H9 (cell line): ENCODE measurements at regions not wholly inside any gene's neighbourhood (a gene's known extent, or its start where the extent isn't known, plus 50 kb on each side); places are given as distances from the start of the nearest gene placed in this dataset.

Source experiments
- DNase-seq: peaks from one replicate; pipeline ENCODE4 v3.0.0-alpha.2; 2017
- H2AFZ ChIP-seq: one replicate; pipeline ENCODE4 v1.6.1; 2013; ENCODE audit warnings: mild to moderate bottlenecking, low read length, control low read depth, moderate library complexity
- H2AK5ac ChIP-seq: 2 replicates; pipeline ENCODE4 v1.6.1; 2013; ENCODE audit warnings: low read length, control low read depth, mixed read lengths; ENCODE audit not compliant: insufficient read length
- H2BK120ac ChIP-seq: one replicate; pipeline ENCODE4 v1.6.1; 2013; ENCODE audit warnings: low read depth, mild to moderate bottlenecking, low read length, control low read depth, inconsistent platforms; ENCODE audit not compliant: poor library complexity, severe bottlenecking
- H2BK12ac ChIP-seq: 2 replicates; pipeline ENCODE4 v1.6.1; 2013; ENCODE audit warnings: low read length, control low read depth, mixed read lengths, low read depth; ENCODE audit not compliant: insufficient read length
- H2BK15ac ChIP-seq: 2 replicates; pipeline ENCODE4 v1.6.1; 2013; ENCODE audit warnings: low read depth, low read length, control low read depth
- H2BK20ac ChIP-seq: one replicate; pipeline ENCODE4 v1.6.1; 2013; ENCODE audit warnings: low read depth, mild to moderate bottlenecking, low read length, control low read depth, inconsistent platforms; ENCODE audit not compliant: poor library complexity, severe bottlenecking
- H2BK5ac ChIP-seq: 2 replicates; pipeline ENCODE4 v1.6.1; 2013; ENCODE audit warnings: low read length, control low read depth, mixed read lengths; ENCODE audit not compliant: insufficient read length
- H3K14ac ChIP-seq: 2 replicates; pipeline ENCODE4 v1.6.1; 2013; ENCODE audit warnings: low read length, control low read depth; ENCODE audit not compliant: insufficient read depth
- H3K18ac ChIP-seq: 2 replicates; pipeline ENCODE4 v1.6.1; 2013; ENCODE audit warnings: low read depth, mild to moderate bottlenecking, mixed read lengths, low read length, control low read depth; ENCODE audit not compliant: insufficient read length
- H3K23ac ChIP-seq: 2 replicates; pipeline ENCODE4 v1.6.1; 2013; ENCODE audit warnings: low read length, control low read depth, mixed read lengths, low read depth; ENCODE audit not compliant: insufficient read length
- H3K23me2 ChIP-seq: 2 replicates; pipeline ENCODE4 v1.6.1; 2013; ENCODE audit warnings: low read depth, mild to moderate bottlenecking, mixed read lengths, low read length, control low read depth; ENCODE audit not compliant: insufficient read length, poor library complexity, severe bottlenecking
- H3K27ac ChIP-seq: 2 replicates; pipeline ENCODE4 v1.5.1; 2013; ENCODE audit warnings: low read length, control low read depth, mixed read lengths, low read depth; ENCODE audit not compliant: insufficient read length
- H3K27me3 ChIP-seq: 2 replicates; pipeline ENCODE4 v1.6.1; 2013; ENCODE audit warnings: low read length, control low read depth, inconsistent platforms; ENCODE audit not compliant: insufficient read depth
- H3K4ac ChIP-seq: 2 replicates; pipeline ENCODE4 v1.6.1; 2013; ENCODE audit warnings: low read depth, mild to moderate bottlenecking, control low read depth, inconsistent platforms, low read length, moderate library complexity
- H3K4me1 ChIP-seq: 2 replicates; pipeline ENCODE4 v1.6.1; 2013; ENCODE audit warnings: low read length, control low read depth, inconsistent platforms; ENCODE audit not compliant: insufficient read depth
- H3K4me2 ChIP-seq: 2 replicates; pipeline ENCODE4 v1.6.1; 2013; ENCODE audit warnings: low read length, control low read depth, mixed read lengths; ENCODE audit not compliant: insufficient read length, insufficient read depth
- H3K56ac ChIP-seq: 2 replicates; pipeline ENCODE4 v1.6.1; 2013; ENCODE audit warnings: low read depth, mild to moderate bottlenecking, mixed read lengths, low read length, control low read depth; ENCODE audit not compliant: insufficient read length
- H3K79me1 ChIP-seq: 2 replicates; pipeline ENCODE4 v1.6.1; 2013; ENCODE audit warnings: low read depth, mild to moderate bottlenecking, moderate library complexity, low read length, control low read depth, inconsistent platforms; ENCODE audit not compliant: insufficient read depth, poor library complexity, severe bottlenecking
- H3K79me2 ChIP-seq: 2 replicates; pipeline ENCODE4 v1.6.1; 2013; ENCODE audit warnings: low read length, control low read depth, inconsistent platforms; ENCODE audit not compliant: insufficient read depth
- H3K9ac ChIP-seq: 2 replicates; pipeline ENCODE4 v1.6.1; 2013; ENCODE audit warnings: low read length, control low read depth, mixed read lengths; ENCODE audit not compliant: insufficient read length; ENCODE audit errors: extremely low read depth
- H3K9me3 ChIP-seq: one replicate; pipeline ENCODE4 v1.6.1; 2013; ENCODE audit warnings: low read depth, low read length, inconsistent platforms; ENCODE audit not compliant: control insufficient read depth
- H3T11ph ChIP-seq: one replicate; pipeline ENCODE4 v1.6.1; 2013; ENCODE audit warnings: mild to moderate bottlenecking, low read length, control low read depth, inconsistent platforms
- H4K20me1 ChIP-seq: one replicate; pipeline ENCODE4 v1.6.1; 2013; ENCODE audit not compliant: control insufficient read depth, insufficient read length, insufficient read depth
- H4K5ac ChIP-seq: 2 replicates; pipeline ENCODE4 v1.6.1; 2013; ENCODE audit warnings: low read depth, mild to moderate bottlenecking, mixed read lengths, low read length, control low read depth; ENCODE audit not compliant: insufficient read length
- H4K8ac ChIP-seq: replicated peaks from 2 replicates; pipeline ENCODE4 v1.6.1; 2013; ENCODE audit warnings: low read length, control low read depth, mixed read lengths, low read depth; ENCODE audit not compliant: insufficient read length
- H4K91ac ChIP-seq: 2 replicates; pipeline ENCODE4 v1.6.1; 2013; ENCODE audit warnings: low read depth, mild to moderate bottlenecking, moderate library complexity, mixed read lengths, low read length, control low read depth; ENCODE audit not compliant: insufficient read length
- H3K27ac Mint-ChIP-seq, 3 experiments: 2 replicates in 2 of 3; 3 replicates in 1 of 3; pipeline ENCODE4 v1.8.0; 2020 to 2021; ENCODE audit warnings: mixed read lengths in 3 of 3, mild to moderate bottlenecking in 1 of 3, moderate library complexity in 1 of 3
- H3K27me3 Mint-ChIP-seq: 2 replicates; pipeline ENCODE4 v1.8.0; 2021; ENCODE audit warnings: low read depth, mild to moderate bottlenecking, moderate library complexity, mixed read lengths
- H3K36me3 Mint-ChIP-seq, 3 experiments: 2 replicates in 2 of 3; 3 replicates in 1 of 3; pipeline ENCODE4 v1.8.0; 2020 to 2021; ENCODE audit warnings: low read depth in 3 of 3, mixed read lengths in 3 of 3; ENCODE audit not compliant: insufficient read depth in 1 of 3
- H3K4me1 Mint-ChIP-seq, 2 experiments: 2 replicates each; pipeline ENCODE4 v1.8.0; 2020; ENCODE audit warnings: mixed read lengths in 2 of 2
- H3K4me3 Mint-ChIP-seq, 2 experiments: 2 replicates in 1 of 2; 3 replicates in 1 of 2; pipeline ENCODE4 v1.8.0; 2020 to 2021; ENCODE audit warnings: mild to moderate bottlenecking in 2 of 2, mixed read lengths in 2 of 2, moderate library complexity in 1 of 2
- H3K9me3 Mint-ChIP-seq, 2 experiments: 2 replicates in 1 of 2; 3 replicates in 1 of 2; pipeline ENCODE4 v1.8.0; 2020; ENCODE audit warnings: mild to moderate bottlenecking in 2 of 2, mixed read lengths in 2 of 2, moderate library complexity in 1 of 2
- TF ChIP-seq, protein P1 (sequence below): fragments of 200-600 bp; sonication (generic); conservative IDR thresholded peaks from 3 replicates; pipeline ENCODE4 v1.8.0; 2021; ENCODE audit warnings: antibody characterized with exemption, mild to moderate bottlenecking

DNA sequence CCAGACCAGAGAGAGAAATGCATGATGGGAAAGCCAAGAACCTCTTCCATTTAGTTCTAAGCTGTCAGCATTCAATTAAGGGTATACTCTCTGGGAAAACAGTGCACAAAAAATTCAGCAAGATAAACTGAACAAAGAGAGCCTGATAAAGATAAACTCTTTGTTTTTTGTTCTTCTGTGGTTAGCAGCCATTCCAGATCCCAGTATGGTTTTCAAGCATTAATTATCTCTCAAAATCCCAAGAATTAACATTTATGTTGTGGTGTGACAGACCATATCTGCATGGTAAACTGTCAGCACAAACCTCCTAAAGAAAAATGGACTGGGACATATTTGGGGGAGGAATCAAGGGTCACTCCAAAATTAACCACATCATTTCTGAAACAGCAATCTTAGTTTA lies 124.0 kb upstream of the LRRN1 start:
- H3T11ph ChIP-seq: no peak overlapping the region
- no peaks in the 10 kb centered on the region for H3K9me3 ChIP-seq
- no peaks in the 10 kb centered on the region for H3K36me3 Mint-ChIP-seq
- no peak overlapping the region for H3K27ac Mint-ChIP-seq
- H2AK5ac ChIP-seq: no peak overlapping the region
- no peak overlapping the region for H3K23ac ChIP-seq
- H3K4me1 Mint-ChIP-seq: no peaks in the 10 kb centered on the region
- no peak overlapping the region for H3K18ac ChIP-seq
- peaks cover 0 to 6% of the 10 kb centered on the region in 2 experiments; a peak in 2 of 5 replicates for H3K9me3 Mint-ChIP-seq
- no peaks in the 10 kb centered on the region for H3K27me3 ChIP-seq
- H2BK20ac ChIP-seq: no peak overlapping the region
- H4K5ac ChIP-seq: no peak overlapping the region
- no peak overlapping the region for H3K9ac ChIP-seq
- no peak overlapping the region for H3K14ac ChIP-seq
- H4K91ac ChIP-seq: no peak overlapping the region
- no peak overlapping the region for H2BK15ac ChIP-seq
- H3K4me2 ChIP-seq: no peak overlapping the region
- no peak overlapping the region for H3K27ac ChIP-seq
- H2BK5ac ChIP-seq: no peak overlapping the region
- H2BK120ac ChIP-seq: no peak overlapping the region
- H4K20me1 ChIP-seq: no peaks in the 10 kb centered on the region
- no peak overlapping the region for H3K4ac ChIP-seq
- H2BK12ac ChIP-seq: no peak overlapping the region
- H4K8ac ChIP-seq: no peak overlapping the region
- TF ChIP-seq, protein P1, sequence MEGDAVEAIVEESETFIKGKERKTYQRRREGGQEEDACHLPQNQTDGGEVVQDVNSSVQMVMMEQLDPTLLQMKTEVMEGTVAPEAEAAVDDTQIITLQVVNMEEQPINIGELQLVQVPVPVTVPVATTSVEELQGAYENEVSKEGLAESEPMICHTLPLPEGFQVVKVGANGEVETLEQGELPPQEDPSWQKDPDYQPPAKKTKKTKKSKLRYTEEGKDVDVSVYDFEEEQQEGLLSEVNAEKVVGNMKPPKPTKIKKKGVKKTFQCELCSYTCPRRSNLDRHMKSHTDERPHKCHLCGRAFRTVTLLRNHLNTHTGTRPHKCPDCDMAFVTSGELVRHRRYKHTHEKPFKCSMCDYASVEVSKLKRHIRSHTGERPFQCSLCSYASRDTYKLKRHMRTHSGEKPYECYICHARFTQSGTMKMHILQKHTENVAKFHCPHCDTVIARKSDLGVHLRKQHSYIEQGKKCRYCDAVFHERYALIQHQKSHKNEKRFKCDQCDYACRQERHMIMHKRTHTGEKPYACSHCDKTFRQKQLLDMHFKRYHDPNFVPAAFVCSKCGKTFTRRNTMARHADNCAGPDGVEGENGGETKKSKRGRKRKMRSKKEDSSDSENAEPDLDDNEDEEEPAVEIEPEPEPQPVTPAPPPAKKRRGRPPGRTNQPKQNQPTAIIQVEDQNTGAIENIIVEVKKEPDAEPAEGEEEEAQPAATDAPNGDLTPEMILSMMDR: no peak
- no peaks in the 10 kb centered on the region for H3K23me2 ChIP-seq
- DNase-seq: no peak
- no peaks in the 10 kb centered on the region for H3K4me1 ChIP-seq
- no peak overlapping the region for H3K56ac ChIP-seq
- no peaks in the 10 kb centered on the region for H3K79me2 ChIP-seq
- H3K4me3 Mint-ChIP-seq: no peak overlapping the region
- H3K79me1 ChIP-seq: no peaks in the 10 kb centered on the region
- no peak overlapping the region for H2AFZ ChIP-seq
- H3K27me3 Mint-ChIP-seq: peaks cover 2% of the 10 kb centered on the region
